Kidney epithelial cell (primary cell): ENCODE measurements at regions not wholly inside any gene's neighbourhood (a gene's known extent, or its start where the extent isn't known, plus 50 kb on each side); places are given as distances from the start of the nearest gene placed in this dataset.

Experiments used
- DNase-seq: peaks from one replicate; pipeline ENCODE4 v3.0.0-alpha.2; 2010; ENCODE audit warnings: low read depth
- H3K27me3 ChIP-seq: 2 replicates; pipeline ENCODE4 v1.6.0; 2011; ENCODE audit warnings: low read length; ENCODE audit not compliant: control insufficient read depth, insufficient read depth
- H3K36me3 ChIP-seq: 2 replicates; pipeline ENCODE4 v1.5.1; 2011; ENCODE audit warnings: low read length; ENCODE audit not compliant: control insufficient read depth, insufficient read depth
- H3K4me3 ChIP-seq: 2 replicates; pipeline ENCODE4 v1.5.1; 2011; ENCODE audit warnings: low read depth, mild to moderate bottlenecking, control low read depth, low read length
- TF ChIP-seq, protein P1 (sequence below): IDR thresholded peaks from 2 replicates; pipeline ENCODE4 v1.5.1; 2011; ENCODE audit warnings: mild to moderate bottlenecking, moderate library complexity, low read length, control low read depth, inconsistent platforms; ENCODE audit not compliant: insufficient read depth, poor library complexity, severe bottlenecking

DNA sequence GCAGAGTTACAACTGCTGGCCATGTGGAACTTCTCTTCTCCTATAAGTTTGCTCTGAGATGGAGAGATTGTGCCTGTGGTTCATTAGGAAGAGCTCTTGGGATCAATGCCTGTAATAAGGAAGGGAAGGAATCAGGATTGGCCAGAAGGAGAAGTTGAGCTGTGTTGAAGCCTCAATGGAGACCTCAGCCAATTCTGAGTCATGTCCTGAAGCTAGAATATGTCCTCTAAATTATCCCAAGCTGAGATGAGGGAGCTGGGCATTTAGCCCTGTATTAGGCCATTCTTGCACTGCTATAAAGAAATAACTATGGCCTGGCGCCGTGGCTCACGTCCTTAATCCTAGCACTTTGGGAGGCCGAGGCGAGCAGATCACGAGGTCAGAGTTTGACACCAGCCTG is 85.4 kb upstream of the DHX15 start:
- no peaks in the 10 kb centered on the region for H3K36me3 ChIP-seq
- TF ChIP-seq, protein P1, sequence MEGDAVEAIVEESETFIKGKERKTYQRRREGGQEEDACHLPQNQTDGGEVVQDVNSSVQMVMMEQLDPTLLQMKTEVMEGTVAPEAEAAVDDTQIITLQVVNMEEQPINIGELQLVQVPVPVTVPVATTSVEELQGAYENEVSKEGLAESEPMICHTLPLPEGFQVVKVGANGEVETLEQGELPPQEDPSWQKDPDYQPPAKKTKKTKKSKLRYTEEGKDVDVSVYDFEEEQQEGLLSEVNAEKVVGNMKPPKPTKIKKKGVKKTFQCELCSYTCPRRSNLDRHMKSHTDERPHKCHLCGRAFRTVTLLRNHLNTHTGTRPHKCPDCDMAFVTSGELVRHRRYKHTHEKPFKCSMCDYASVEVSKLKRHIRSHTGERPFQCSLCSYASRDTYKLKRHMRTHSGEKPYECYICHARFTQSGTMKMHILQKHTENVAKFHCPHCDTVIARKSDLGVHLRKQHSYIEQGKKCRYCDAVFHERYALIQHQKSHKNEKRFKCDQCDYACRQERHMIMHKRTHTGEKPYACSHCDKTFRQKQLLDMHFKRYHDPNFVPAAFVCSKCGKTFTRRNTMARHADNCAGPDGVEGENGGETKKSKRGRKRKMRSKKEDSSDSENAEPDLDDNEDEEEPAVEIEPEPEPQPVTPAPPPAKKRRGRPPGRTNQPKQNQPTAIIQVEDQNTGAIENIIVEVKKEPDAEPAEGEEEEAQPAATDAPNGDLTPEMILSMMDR: no peak
- no peak overlapping the region for H3K4me3 ChIP-seq
- no peak for DNase-seq
- peaks cover 13% of the 10 kb centered on the region for H3K27me3 ChIP-seq

GRCh38 chr4:24671849-24672248 is 87.5 kb upstream of the DHX15 start:
- DNase-seq: no peak
- H3K27me3 ChIP-seq: peaks cover 2% of the 10 kb centered on the region
- TF ChIP-seq, protein P1: no peak
- H3K4me3 ChIP-seq: no peak overlapping the region
- H3K36me3 ChIP-seq: no peaks in the 10 kb centered on the region

DNA sequence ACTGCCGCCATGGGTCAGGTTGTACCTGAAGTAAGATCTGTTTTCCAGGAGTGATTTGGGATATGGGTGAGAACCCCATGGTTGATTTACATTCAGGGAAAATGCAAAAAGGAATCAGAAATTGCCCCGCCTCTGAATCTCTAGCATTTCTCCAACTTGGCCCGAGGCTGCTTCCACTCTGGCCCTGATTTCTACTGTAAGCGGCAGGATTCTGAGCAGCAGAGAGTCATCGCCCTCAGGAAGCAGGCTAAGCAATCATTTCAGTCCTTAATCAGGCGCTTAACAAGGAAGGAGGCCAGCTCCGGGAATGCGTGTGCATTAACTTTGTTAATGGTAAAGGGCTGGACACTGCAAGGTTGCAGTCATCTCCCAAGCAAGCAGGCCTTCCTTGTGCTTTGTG is 88.5 kb upstream of the DHX15 start:
- no peaks in the 10 kb centered on the region for H3K36me3 ChIP-seq
- DNase-seq: no peak
- H3K27me3 ChIP-seq: peaks cover 2% of the 10 kb centered on the region
- TF ChIP-seq, protein P1: no peak
- no peak overlapping the region for H3K4me3 ChIP-seq

GRCh38 chr4:24674279-24674678 is 89.9 kb upstream of the DHX15 start:
- Histone ChIP-seq H3K27me3 (peaks cover 2% of the 10 kb centered on the region), H3K36me3 (no peaks in the 10 kb centered on the region), H3K4me3 (no peak overlapping the region)
- DNase-seq: no peak
- TF ChIP-seq, protein P1: no peak

- Histone ChIP-seq H3K4me3 (no peak overlapping the region), H3K36me3 (no peaks in the 10 kb centered on the region), H3K27me3 (peaks cover 7% of the 10 kb centered on the region)
- TF ChIP-seq, protein P1: no peak
- no peak for DNase-seq
These were observed 91.5 kb upstream of the DHX15 start for GRCh38 chr4:24675721-24676389.

DNA sequence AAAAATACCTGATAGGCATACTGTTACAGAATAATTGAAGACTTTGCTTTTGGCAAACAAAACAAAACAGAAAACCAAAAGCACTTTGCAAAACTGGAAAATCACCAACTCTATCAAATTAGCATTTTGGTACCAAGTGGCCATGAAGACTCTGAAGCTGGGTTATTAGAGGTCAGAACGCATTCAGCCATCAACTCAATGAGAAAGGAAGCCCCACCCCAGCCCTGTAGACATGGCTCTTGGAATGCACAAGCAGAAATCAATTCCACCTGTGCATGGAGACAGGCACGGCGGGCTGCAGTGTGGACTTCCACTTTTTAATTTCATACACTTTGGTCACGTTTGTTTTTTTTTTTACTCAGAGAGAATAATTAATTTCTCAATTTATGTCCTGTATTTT is 93.6 kb upstream of the DHX15 start:
- Histone ChIP-seq H3K4me3 (no peak overlapping the region), H3K27me3 (peaks cover 11% of the 10 kb centered on the region), H3K36me3 (no peaks in the 10 kb centered on the region)
- TF ChIP-seq, protein P1: no peak
- no peak for DNase-seq
